HFFc6 (cell line): ENCODE measurements at regions not wholly inside any gene's neighbourhood (a gene's known extent, or its start where the extent isn't known, plus 50 kb on each side); places are given as distances from the start of the nearest gene placed in this dataset.

ENCODE experiments used
- DNase-seq: peaks from one replicate; pipeline ENCODE4 v3.0.0-alpha.2; 2018
- H3K27ac Mint-ChIP-seq: 2 replicates; pipeline ENCODE4 v1.8.0; 2020; ENCODE audit warnings: mild to moderate bottlenecking, mixed read lengths
- H3K27me3 Mint-ChIP-seq: 2 replicates; pipeline ENCODE4 v1.8.0; 2021; ENCODE audit warnings: mild to moderate bottlenecking, moderate library complexity, mixed read lengths; ENCODE audit not compliant: insufficient read depth
- H3K36me3 Mint-ChIP-seq: 2 replicates; pipeline ENCODE4 v1.8.0; 2021; ENCODE audit warnings: low read depth, mixed read lengths
- H3K4me1 Mint-ChIP-seq: 2 replicates; pipeline ENCODE4 v1.8.0; 2020; ENCODE audit warnings: low read depth, mixed read lengths
- H3K4me3 Mint-ChIP-seq: 2 replicates; pipeline ENCODE4 v1.8.0; 2020; ENCODE audit warnings: mild to moderate bottlenecking, moderate library complexity, mixed read lengths
- H3K9me3 Mint-ChIP-seq: 2 replicates; pipeline ENCODE4 v1.8.0; 2020; ENCODE audit warnings: mild to moderate bottlenecking, mixed read lengths
- TF ChIP-seq, protein P1 (sequence below): fragments of 200-600 bp; sonication (generic); IDR thresholded peaks from 2 replicates; pipeline ENCODE4 v1.5.0; 2021; ENCODE audit warnings: antibody characterized with exemption, mild to moderate bottlenecking

DNA sequence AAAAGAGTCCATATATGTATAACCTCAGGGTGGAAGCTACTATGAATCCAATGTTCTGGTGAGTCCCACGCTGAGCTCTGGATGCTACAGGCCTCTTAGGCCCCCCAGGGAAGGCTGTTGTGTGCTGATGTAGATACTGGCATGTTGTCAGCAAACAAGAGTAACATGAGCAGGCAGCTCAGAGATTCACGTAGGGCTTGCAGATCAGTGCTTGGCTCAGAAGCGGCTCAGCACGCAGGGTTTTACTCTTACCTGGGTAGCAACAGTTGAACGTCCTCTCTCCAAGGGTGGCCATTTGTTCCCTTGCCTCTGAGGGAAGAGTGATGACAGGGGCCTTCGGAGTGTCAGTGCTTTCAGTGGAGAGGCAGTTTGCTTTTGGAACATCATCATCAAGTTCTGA, 93.4 kb downstream of the ZFP64 start:
- H3K4me3 Mint-ChIP-seq, result no peak overlapping the region
- TF ChIP-seq, protein P1, sequence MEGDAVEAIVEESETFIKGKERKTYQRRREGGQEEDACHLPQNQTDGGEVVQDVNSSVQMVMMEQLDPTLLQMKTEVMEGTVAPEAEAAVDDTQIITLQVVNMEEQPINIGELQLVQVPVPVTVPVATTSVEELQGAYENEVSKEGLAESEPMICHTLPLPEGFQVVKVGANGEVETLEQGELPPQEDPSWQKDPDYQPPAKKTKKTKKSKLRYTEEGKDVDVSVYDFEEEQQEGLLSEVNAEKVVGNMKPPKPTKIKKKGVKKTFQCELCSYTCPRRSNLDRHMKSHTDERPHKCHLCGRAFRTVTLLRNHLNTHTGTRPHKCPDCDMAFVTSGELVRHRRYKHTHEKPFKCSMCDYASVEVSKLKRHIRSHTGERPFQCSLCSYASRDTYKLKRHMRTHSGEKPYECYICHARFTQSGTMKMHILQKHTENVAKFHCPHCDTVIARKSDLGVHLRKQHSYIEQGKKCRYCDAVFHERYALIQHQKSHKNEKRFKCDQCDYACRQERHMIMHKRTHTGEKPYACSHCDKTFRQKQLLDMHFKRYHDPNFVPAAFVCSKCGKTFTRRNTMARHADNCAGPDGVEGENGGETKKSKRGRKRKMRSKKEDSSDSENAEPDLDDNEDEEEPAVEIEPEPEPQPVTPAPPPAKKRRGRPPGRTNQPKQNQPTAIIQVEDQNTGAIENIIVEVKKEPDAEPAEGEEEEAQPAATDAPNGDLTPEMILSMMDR, result no peak
- peaks cover 13% of the 10 kb centered on the region for H3K4me1 Mint-ChIP-seq
- DNase-seq, result no peak
- peaks cover 15% of the 10 kb centered on the region for H3K36me3 Mint-ChIP-seq
- no peaks in the 10 kb centered on the region; the same call in none of the 2 replicates for H3K27me3 Mint-ChIP-seq
- H3K9me3 Mint-ChIP-seq, result no peaks in the 10 kb centered on the region
- no peak overlapping the region for H3K27ac Mint-ChIP-seq

DNA sequence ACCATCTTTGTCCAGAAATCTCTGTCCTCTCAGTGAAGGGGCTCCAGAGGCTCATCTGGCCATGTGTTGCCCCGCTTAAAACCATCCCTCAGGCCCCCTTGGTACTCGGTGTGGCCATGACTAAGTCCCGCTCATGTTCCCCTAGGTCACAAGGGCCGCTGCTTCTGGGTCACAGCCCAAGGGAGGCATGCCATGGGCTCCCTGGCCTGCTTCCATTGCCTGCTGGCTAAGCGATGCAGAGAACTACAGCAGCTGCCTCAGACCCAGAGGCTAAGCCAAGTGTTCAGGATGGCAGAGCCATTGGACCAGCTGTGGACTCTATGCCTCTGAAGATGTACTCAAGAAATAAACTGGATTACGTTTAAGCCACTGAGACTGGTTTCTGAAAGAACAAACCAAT, 95.5 kb downstream of the ZFP64 start:
- Mint-ChIP-seq H3K36me3 (peaks cover 18% of the 10 kb centered on the region), H3K9me3 (no peaks in the 10 kb centered on the region), H3K27ac (no peak overlapping the region; the same call in 1 of the 2 replicates)

DNA sequence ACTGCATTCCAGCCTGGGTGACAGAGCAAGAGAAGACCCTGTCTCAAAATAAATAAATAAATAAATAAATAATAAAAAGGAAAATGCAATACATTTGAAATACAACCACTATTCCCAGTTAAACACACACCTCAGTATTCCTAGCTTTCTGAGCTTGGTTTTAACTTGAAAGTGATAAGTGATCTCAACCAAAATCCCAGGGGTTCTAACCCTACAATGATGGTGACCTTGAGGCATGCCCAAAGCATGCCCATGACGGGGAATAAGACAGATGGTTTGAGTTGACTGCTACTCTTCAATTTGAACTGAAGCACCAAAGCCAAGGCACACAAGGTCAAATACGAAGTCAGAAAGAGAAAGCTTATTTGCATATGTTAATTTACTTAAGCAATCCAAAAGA, 96.9 kb downstream of the ZFP64 start:
- H3K27ac Mint-ChIP-seq, result no peak overlapping the region
- TF ChIP-seq, protein P1, result no peak
- peaks cover 26% of the 10 kb centered on the region for H3K36me3 Mint-ChIP-seq
- no peak for DNase-seq
- no peak overlapping the region for H3K4me3 Mint-ChIP-seq
- H3K9me3 Mint-ChIP-seq, result no peaks in the 10 kb centered on the region
- H3K4me1 Mint-ChIP-seq, result peaks cover 5% of the 10 kb centered on the region; the same call in 1 of the 2 replicates
- H3K27me3 Mint-ChIP-seq, result peaks cover 2% of the 10 kb centered on the region

More for the DNA sequence above, 95.5 kb downstream of the ZFP64 start:
- H3K4me3 Mint-ChIP-seq, result no peak overlapping the region
- TF ChIP-seq, protein P1, result no peak
- DNase-seq, result no peak
- peaks cover 5% of the 10 kb centered on the region; the same call in 1 of the 2 replicates for H3K4me1 Mint-ChIP-seq
- no peaks in the 10 kb centered on the region; the same call in 1 of the 2 replicates for H3K27me3 Mint-ChIP-seq

DNA sequence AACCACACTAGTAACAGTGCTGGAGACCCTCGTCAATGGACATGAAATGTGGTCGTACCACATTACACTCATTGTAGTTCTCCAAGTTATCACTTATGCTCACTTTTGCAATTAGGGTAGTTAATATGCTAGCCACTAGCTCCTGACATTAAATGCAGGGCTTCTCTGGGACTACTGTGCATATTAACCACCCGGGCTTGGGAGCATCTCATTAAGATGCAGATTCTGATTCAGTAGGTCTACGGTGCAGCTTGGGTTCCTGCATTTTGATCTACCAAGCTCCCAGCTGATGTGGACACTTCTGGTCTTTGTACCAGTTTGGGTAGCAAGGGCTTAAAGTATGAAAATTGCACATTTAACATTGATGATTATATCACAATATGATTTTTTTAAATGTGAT, 98.0 kb downstream of the ZFP64 start:
- Mint-ChIP-seq H3K27me3 (peaks cover 4% of the 10 kb centered on the region), H3K27ac (no peak overlapping the region), H3K4me1 (no peaks in the 10 kb centered on the region), H3K36me3 (peaks cover 37% of the 10 kb centered on the region), H3K4me3 (no peak overlapping the region), H3K9me3 (peaks cover 5% of the 10 kb centered on the region)
- no peak for DNase-seq
- TF ChIP-seq, protein P1, result no peak

DNA sequence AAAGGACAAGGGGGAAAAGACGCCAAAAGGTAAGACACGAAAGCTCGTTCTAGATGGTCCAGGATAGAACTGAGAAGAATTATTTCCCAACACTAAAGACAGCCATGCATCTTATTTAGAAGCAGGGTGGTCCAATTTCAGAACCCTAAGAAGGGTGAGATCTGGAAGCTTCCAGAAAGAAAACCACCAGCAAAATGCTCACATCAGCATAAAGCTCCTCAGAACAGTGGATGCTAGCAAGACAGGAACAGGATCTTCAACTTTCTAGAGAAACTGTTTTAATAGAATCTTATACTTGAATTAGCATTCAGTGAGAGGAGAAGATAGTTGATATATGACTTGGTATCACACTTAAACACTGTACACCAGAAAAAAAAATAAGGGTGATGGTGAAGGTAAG, 101.5 kb downstream of the ZFP64 start:
- H3K4me1 Mint-ChIP-seq, result peaks cover 8% of the 10 kb centered on the region
- no peak for DNase-seq
- H3K9me3 Mint-ChIP-seq, result peaks cover 32% of the 10 kb centered on the region
- H3K36me3 Mint-ChIP-seq, result peaks cover 66% of the 10 kb centered on the region
- no peak overlapping the region for H3K27ac Mint-ChIP-seq
- H3K27me3 Mint-ChIP-seq, result peaks cover 4% of the 10 kb centered on the region
- H3K4me3 Mint-ChIP-seq, result no peak overlapping the region
- TF ChIP-seq, protein P1, result no peak

DNA sequence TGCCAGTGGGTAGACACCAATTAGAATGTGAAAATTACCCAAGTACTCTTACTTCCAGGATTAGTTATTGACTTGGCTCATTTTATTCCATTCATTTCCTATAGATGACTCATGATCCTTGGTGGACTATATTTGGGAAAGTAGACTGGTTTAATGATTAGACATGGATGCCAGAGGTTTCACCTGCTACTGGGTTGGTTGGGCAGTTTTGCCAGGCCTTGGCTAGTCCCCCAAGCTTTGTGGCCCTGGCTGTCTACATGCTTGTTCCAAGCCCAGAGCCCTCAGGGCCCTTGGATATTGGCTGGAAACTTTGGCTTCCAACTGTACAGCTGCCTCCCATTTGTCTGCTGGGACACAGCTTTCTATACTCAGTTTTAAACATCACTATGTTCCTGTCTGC, 104.1 kb downstream of the ZFP64 start:
- Mint-ChIP-seq H3K27ac (no peak overlapping the region), H3K9me3 (peaks cover 32% of the 10 kb centered on the region)
- DNase-seq, result no peak

More for the DNA sequence above, 104.1 kb downstream of the ZFP64 start:
- peaks cover 61% of the 10 kb centered on the region for H3K36me3 Mint-ChIP-seq
- TF ChIP-seq, protein P1, result no peak
- no peak overlapping the region for H3K4me3 Mint-ChIP-seq
- H3K4me1 Mint-ChIP-seq, result peaks cover 19% of the 10 kb centered on the region
- peaks cover 4% of the 10 kb centered on the region for H3K27me3 Mint-ChIP-seq
